Peyer's patch (tissue), 4 donors: ENCODE measurements at regions not wholly inside any gene's neighbourhood (a gene's known extent, or its start where the extent isn't known, plus 50 kb on each side); places are given as distances from the start of the nearest gene placed in this dataset.

Source experiments
- CTCF ChIP-seq, 6 experiments: fragments of 450-650 bp in 4 of 6; fragments of 200-600 bp in 2 of 6; sonication (generic) in 1 of 6; IDR thresholded peaks; one replicate each; pipeline ENCODE4 v1.5.1; 2017 to 2019; ENCODE audit warnings: antibody characterized with exemption in 6 of 6, mild to moderate bottlenecking in 3 of 6, moderate library complexity in 1 of 6
- POLR2A ChIP-seq, 2 donors: fragments of 450-650 bp; IDR thresholded peaks; one replicate each; pipeline ENCODE4 v1.5.1; 2017; ENCODE audit warnings: antibody characterized with exemption in 2 of 2, mild to moderate bottlenecking in 2 of 2, moderate library complexity in 2 of 2

- no peak for TF ChIP-seq CTCF (IDR thresholded peaks at IDR 0.05)
- TF ChIP-seq POLR2A (IDR thresholded peaks at IDR 0.05): no peak
These were observed 196.8 kb downstream of the ADRA2A start for GRCh38 chr10:111273635-111274034.
